SU-DHL-6 (cell line): ENCODE measurements at regions not wholly inside any gene's neighbourhood (a gene's known extent, or its start where the extent isn't known, plus 50 kb on each side); places are given as distances from the start of the nearest gene placed in this dataset.

Experiments used
- EZH2phosphoT487 ChIP-seq: fragments of 200-600 bp; sonication (generic), shearing (Covaris generic); conservative IDR thresholded peaks from 2 replicates; pipeline ENCODE4 v1.6.1; 2018; ENCODE audit warnings: mild to moderate bottlenecking, antibody characterized with exemption, low read length, moderate library complexity, mixed read lengths
- TF ChIP-seq, protein P1 (sequence below): fragments of 200-600 bp; sonication (generic); IDR thresholded peaks from one replicate; pipeline ENCODE4 v1.5.1; 2017; ENCODE audit warnings: antibody characterized with exemption, mild to moderate bottlenecking, low read length, moderate library complexity; ENCODE audit not compliant: insufficient read depth, poor library complexity, severe bottlenecking

DNA sequence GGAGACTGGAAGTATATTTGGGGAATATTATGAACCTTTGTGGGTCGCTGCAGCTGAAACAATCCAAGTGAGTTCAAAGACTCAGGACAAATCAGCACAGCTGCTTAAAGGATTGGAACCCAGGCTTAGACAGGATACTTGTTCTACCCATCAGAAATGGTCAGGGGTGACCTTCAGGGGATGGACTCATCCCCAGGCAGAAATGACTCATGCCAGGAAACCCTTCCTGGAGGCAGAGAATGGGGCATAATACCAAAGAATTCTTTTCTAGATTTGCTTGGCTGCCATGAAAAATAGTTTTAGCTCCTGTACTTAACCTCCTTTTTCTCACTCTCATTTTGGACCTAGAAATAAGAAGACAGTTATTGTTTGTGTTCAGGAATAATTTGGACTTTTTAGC, 425.5 kb downstream of the TSN start:
- TF ChIP-seq, protein P1, sequence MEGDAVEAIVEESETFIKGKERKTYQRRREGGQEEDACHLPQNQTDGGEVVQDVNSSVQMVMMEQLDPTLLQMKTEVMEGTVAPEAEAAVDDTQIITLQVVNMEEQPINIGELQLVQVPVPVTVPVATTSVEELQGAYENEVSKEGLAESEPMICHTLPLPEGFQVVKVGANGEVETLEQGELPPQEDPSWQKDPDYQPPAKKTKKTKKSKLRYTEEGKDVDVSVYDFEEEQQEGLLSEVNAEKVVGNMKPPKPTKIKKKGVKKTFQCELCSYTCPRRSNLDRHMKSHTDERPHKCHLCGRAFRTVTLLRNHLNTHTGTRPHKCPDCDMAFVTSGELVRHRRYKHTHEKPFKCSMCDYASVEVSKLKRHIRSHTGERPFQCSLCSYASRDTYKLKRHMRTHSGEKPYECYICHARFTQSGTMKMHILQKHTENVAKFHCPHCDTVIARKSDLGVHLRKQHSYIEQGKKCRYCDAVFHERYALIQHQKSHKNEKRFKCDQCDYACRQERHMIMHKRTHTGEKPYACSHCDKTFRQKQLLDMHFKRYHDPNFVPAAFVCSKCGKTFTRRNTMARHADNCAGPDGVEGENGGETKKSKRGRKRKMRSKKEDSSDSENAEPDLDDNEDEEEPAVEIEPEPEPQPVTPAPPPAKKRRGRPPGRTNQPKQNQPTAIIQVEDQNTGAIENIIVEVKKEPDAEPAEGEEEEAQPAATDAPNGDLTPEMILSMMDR, result no peak
- TF ChIP-seq EZH2phosphoT487, result no peak
